Spleen (tissue), 7 donors: ENCODE measurements at regions not wholly inside any gene's neighbourhood (a gene's known extent, or its start where the extent isn't known, plus 50 kb on each side); places are given as distances from the start of the nearest gene placed in this dataset.

Source experiments
- CTCF ChIP-seq, 11 experiments: fragments of 200-600 bp in 7 of 11; fragments of 450-650 bp in 4 of 11; sonication (generic) in 4 of 11; IDR thresholded peaks in 8 of 11; conservative IDR thresholded peaks in 3 of 11; 1 replicate in 7 of 11; 2 replicates in 4 of 11; pipeline versions ENCODE4 v1.4.0 to v1.8.0; 2016 to 2021; ENCODE audit warnings: antibody characterized with exemption in 11 of 11, inconsistent platforms in 4 of 11, mild to moderate bottlenecking in 1 of 11
- POLR2A ChIP-seq, 3 donors: fragments of 450-650 bp; IDR thresholded peaks; one replicate each; pipeline ENCODE4 v1.5.1; 2017; ENCODE audit warnings: antibody characterized with exemption in 3 of 3, mild to moderate bottlenecking in 1 of 3
- POLR2AphosphoS5 ChIP-seq, 3 donors: sonication (generic); formaldehyde crosslinking; IDR thresholded peaks; one replicate each; pipeline ENCODE4 v1.5.1; 2017; ENCODE audit warnings: antibody characterized with exemption in 3 of 3
- donor health status: DM: no; HTN: no; CAD: no; lungs with moderate emphysema.
- donor health status: DM: no; HTN: no; CAD: no.
- donor health status: DM: no; HTN: no; CAD: no.

- TF ChIP-seq CTCF (IDR thresholded peaks at IDR 0.05 in 8 of 11, conservative IDR thresholded peaks at IDR 0.05 in 3 of 11) (no peak), POLR2A (IDR thresholded peaks at IDR 0.05) (no peak), POLR2AphosphoS5 (IDR thresholded peaks at IDR 0.05) (no peak)
Measured at GRCh38 chrX:45718676-45719075, 518.0 kb upstream of the DIPK2B start.
